Activated B cell treated with CpG ODN at 0.5 μM for 24 hours (primary cell): ENCODE measurements at regions not wholly inside any gene's neighbourhood (a gene's known extent, or its start where the extent isn't known, plus 50 kb on each side); places are given as distances from the start of the nearest gene placed in this dataset.

Source experiments
- ATAC-seq: fragments of 200-7000 bp; cut with Tn5 transposase; one replicate; pipeline ENCODE4 v1.10.0; 2021; ENCODE audit warnings: low read depth, mild to moderate bottlenecking, moderate library complexity
- CTCF ChIA-PET: fragments of 350-600 bp; sonication (Branson Sonifier 250); formaldehyde crosslinking; loops from one replicate; lab custom pipeline; 2021; ENCODE audit warnings: antibody characterized with exemption; lab: Charles Lee
- POLR2A ChIA-PET: fragments of 350-600 bp; sonication (Branson Sonifier 250); formaldehyde crosslinking; loops from one replicate; lab custom pipeline; 2021; ENCODE audit warnings: antibody characterized with exemption; lab: Charles Lee
- DNase-seq: peaks from one replicate; pipeline ENCODE4 v3.0.0; 2022
- H3K27ac Mint-ChIP-seq: one replicate; pipeline ENCODE4 v1.8.0; 2020; ENCODE audit warnings: mixed read lengths
- H3K27me3 Mint-ChIP-seq: one replicate; pipeline ENCODE4 v1.8.0; 2021; ENCODE audit warnings: mixed read lengths
- H3K36me3 Mint-ChIP-seq: one replicate; pipeline ENCODE4 v1.8.0; 2021; ENCODE audit warnings: low read depth, mixed read lengths
- H3K4me1 Mint-ChIP-seq: one replicate; pipeline ENCODE4 v1.8.0; 2021; ENCODE audit warnings: mixed read lengths
- H3K4me3 Mint-ChIP-seq: one replicate; pipeline ENCODE4 v1.8.0; 2020; ENCODE audit warnings: mild to moderate bottlenecking, mixed read lengths
- H3K9me3 Mint-ChIP-seq: one replicate; pipeline ENCODE4 v1.8.0; 2020; ENCODE audit warnings: mixed read lengths
- intact Hi-C: fragments of 100-400 bp; cut with micrococcal nuclease; formaldehyde crosslinking; loops from one replicate; pipeline ENCODE4 v1.15.1; 2024
- TF ChIP-seq, protein P1 (sequence below): fragments of 200-600 bp; IDR thresholded peaks from one replicate; pipeline ENCODE4 v1.8.0; 2022; ENCODE audit warnings: antibody characterized with exemption, mild to moderate bottlenecking

DNA sequence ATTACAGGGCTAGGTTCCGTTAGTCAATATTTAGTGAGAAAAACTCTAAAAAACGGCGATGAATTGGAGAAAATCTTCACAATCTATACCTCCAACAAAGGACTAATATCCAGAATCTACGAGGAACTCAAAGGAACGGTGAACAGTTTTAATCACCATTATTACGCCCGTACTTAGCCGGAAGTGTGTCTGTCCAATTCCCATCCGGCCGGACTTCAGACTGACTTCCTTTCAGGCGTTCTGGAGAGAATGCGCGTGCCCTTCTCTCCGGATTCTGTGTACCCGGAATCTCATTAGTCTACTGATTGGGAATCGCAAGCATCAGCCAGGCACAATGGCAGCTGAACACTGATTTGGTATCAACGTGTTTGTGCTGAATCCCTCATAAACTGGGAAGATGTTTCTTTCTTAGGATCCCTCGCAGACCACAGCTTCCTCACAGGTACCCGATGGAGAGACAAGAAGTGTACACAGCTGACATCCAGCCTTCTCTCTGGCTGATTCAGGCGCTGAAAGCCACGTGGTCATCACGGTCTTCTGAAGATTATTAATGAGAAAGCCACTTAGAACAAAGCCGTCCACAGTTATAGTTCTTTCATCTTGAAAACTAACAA is 239.9 kb downstream of the ZNF516 start:
- Mint-ChIP-seq H3K27me3 (no peaks in the 10 kb centered on the region), H3K36me3 (no peaks in the 10 kb centered on the region), H3K27ac (no peak overlapping the region), H3K4me3 (no peak overlapping the region), H3K9me3 (no peaks in the 10 kb centered on the region), H3K4me1 (no peaks in the 10 kb centered on the region)
- ChIA-PET POLR2A (no interaction called here), CTCF (no interaction called here)
- ATAC-seq (no peak), DNase-seq (no peak)
- TF ChIP-seq, protein P1, sequence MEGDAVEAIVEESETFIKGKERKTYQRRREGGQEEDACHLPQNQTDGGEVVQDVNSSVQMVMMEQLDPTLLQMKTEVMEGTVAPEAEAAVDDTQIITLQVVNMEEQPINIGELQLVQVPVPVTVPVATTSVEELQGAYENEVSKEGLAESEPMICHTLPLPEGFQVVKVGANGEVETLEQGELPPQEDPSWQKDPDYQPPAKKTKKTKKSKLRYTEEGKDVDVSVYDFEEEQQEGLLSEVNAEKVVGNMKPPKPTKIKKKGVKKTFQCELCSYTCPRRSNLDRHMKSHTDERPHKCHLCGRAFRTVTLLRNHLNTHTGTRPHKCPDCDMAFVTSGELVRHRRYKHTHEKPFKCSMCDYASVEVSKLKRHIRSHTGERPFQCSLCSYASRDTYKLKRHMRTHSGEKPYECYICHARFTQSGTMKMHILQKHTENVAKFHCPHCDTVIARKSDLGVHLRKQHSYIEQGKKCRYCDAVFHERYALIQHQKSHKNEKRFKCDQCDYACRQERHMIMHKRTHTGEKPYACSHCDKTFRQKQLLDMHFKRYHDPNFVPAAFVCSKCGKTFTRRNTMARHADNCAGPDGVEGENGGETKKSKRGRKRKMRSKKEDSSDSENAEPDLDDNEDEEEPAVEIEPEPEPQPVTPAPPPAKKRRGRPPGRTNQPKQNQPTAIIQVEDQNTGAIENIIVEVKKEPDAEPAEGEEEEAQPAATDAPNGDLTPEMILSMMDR: no peak
- intact Hi-C loops: no loop called here

DNA sequence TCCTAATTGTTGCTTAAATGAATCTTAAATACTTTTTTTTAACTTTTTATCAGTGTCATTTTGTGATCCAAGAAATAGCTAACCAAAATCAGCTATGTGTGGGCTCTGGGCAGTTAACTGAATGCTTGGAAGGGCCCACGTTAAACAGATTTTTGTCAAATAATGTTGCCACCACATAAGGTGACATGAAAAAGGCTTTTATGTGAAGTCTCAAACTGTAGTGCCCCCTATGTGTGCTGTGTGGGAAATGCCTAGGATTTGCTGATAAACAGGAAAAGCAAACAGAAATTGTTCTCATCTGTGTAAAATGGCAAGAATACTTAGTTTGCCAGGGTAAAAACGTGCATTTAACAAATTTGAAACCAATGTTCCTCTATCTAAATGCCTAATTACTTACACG is 242.2 kb downstream of the ZNF516 start:
- ATAC-seq (no peak), DNase-seq (no peak)
- Mint-ChIP-seq H3K27ac (no peak overlapping the region), H3K36me3 (no peaks in the 10 kb centered on the region), H3K27me3 (no peaks in the 10 kb centered on the region), H3K4me1 (no peaks in the 10 kb centered on the region), H3K4me3 (no peak overlapping the region), H3K9me3 (no peaks in the 10 kb centered on the region)
- ChIA-PET POLR2A (no interaction called here), CTCF (no interaction called here)
- intact Hi-C loops: no loop called here
- TF ChIP-seq, protein P1: no peak

DNA sequence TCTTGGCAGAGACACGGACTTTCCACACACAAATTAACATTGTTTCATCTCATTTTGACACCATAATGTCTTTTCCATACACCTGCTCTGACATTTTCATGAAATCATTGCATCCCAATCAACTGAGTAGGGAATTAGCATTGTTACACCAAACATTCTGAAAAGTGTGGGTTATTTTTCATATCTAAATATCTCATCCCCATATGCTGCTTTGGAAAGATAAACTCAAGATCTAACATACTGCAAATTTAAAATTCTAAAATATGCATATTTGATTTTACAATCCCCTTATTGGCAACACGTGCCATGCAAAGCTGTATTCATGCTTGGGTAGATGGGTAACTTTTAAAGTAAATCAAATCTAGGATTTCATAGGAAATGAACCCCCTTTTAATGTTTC is 242.9 kb downstream of the ZNF516 start:
- no peaks in the 10 kb centered on the region for H3K4me1 Mint-ChIP-seq
- TF ChIP-seq, protein P1: no peak
- no peaks in the 10 kb centered on the region for H3K27me3 Mint-ChIP-seq
- ATAC-seq: no peak
- ChIA-PET POLR2A (no interaction called here), CTCF (no interaction called here)
- intact Hi-C loops: no loop called here
- H3K4me3 Mint-ChIP-seq: no peak overlapping the region
- H3K27ac Mint-ChIP-seq: no peak overlapping the region
- DNase-seq: no peak
- no peaks in the 10 kb centered on the region for H3K9me3 Mint-ChIP-seq
- H3K36me3 Mint-ChIP-seq: no peaks in the 10 kb centered on the region

DNA sequence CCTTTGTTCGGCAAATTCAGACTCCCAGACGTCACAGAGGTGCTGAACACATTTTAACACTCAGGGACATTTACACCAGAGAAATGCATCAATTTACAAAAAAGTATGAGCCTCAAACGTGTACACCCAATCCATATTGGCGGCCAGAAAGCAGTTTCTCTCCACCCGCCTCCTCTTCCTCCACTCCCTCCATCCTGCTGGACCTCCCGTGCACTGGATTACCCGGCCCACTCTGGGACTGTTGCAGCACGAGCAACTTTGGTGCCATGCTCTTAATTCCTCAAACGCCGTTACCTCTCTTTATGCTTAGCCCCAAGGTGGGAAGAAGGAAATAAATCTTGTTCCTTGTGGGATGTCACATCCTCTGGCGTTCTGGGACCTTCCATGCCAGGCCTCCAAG is 243.4 kb downstream of the ZNF516 start:
- ChIA-PET CTCF (no interaction called here), POLR2A (no interaction called here)
- ATAC-seq (no peak), DNase-seq (no peak)
- Mint-ChIP-seq H3K27ac (no peak overlapping the region), H3K36me3 (no peaks in the 10 kb centered on the region), H3K27me3 (no peaks in the 10 kb centered on the region), H3K4me1 (no peaks in the 10 kb centered on the region), H3K4me3 (no peak overlapping the region), H3K9me3 (no peaks in the 10 kb centered on the region)
- TF ChIP-seq, protein P1: no peak
- intact Hi-C loops: no loop called here

DNA sequence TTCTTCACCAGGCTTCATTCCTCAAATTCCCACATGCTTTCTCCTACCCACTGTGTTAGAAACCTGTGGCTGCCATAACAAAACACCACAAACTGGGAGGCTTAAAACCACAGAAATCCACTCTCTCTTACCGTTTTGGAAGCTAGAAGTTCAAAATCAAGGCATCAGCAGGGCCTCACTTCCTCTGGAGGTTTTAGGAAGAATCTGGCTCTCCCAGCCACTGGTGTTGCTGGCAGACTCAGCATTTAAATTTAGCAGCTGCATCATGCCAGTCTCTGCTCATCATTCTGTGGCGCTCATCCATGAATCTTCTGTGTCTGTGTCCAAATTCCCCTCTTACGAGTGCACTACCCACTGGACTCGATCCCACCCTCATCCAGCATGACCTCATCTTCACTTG is 248.5 kb downstream of the ZNF516 start:
- intact Hi-C loops: no loop called here
- ChIA-PET CTCF (no interaction called here), POLR2A (no interaction called here)
- Mint-ChIP-seq H3K36me3 (no peaks in the 10 kb centered on the region), H3K9me3 (no peaks in the 10 kb centered on the region), H3K4me1 (no peaks in the 10 kb centered on the region), H3K4me3 (no peak overlapping the region), H3K27ac (no peak overlapping the region), H3K27me3 (no peaks in the 10 kb centered on the region)
- ATAC-seq (no peak), DNase-seq (no peak)
- TF ChIP-seq, protein P1: no peak
